Gastroesophageal sphincter (tissue), 4 donors: ENCODE measurements at regions not wholly inside any gene's neighbourhood (a gene's known extent, or its start where the extent isn't known, plus 50 kb on each side); places are given as distances from the start of the nearest gene placed in this dataset.

ENCODE experiments used
- ATAC-seq: fragments of 150-250 bp; one replicate; pipeline ENCODE4 v1.9.1; 2016; ENCODE audit warnings: mild to moderate bottlenecking, moderate library complexity
- H3K27ac ChIP-seq, 4 donors: fragments of 200-600 bp; sonication (generic) in 3 of 4; 1 replicate in 3 of 4; 2 replicates in 1 of 4; pipeline ENCODE4 v1.5.1; 2016 to 2019
- H3K27me3 ChIP-seq: fragments of 200-600 bp; sonication (generic); one replicate; pipeline ENCODE4 v1.5.1; 2019
- H3K36me3 ChIP-seq, 2 donors: fragments of 200-600 bp; sonication (generic); one replicate each; pipeline ENCODE4 v1.5.1; 2019; ENCODE audit warnings: control low read depth in 1 of 2
- H3K4me1 ChIP-seq, 3 donors: fragments of 200-600 bp; sonication (generic); 1 replicate in 2 of 3; 2 replicates in 1 of 3; pipeline ENCODE4 v1.5.1; 2016 to 2019; ENCODE audit warnings: control low read depth in 2 of 3
- H3K4me3 ChIP-seq, 2 donors: fragments of 200-600 bp; sonication (generic); one replicate each; pipeline ENCODE4 v1.5.1; 2019; ENCODE audit warnings: mild to moderate bottlenecking in 1 of 2, moderate library complexity in 1 of 2
- H3K9me3 ChIP-seq, 3 donors: fragments of 200-600 bp; sonication (generic); one replicate each; pipeline ENCODE4 v1.5.1; 2017 to 2019; ENCODE audit warnings: control low read depth in 2 of 3
- CTCF ChIP-seq, 4 experiments: fragments of 200-600 bp in 2 of 4; fragments of 450-650 bp in 2 of 4; sonication (generic) in 1 of 4; IDR thresholded peaks; one replicate each; pipeline ENCODE4 v1.5.1; 2017 to 2019; ENCODE audit warnings: antibody characterized with exemption in 4 of 4, mild to moderate bottlenecking in 2 of 4, moderate library complexity in 2 of 4
- EP300 ChIP-seq: sonication (generic); formaldehyde crosslinking; IDR thresholded peaks from one replicate; pipeline ENCODE4 v1.6.1; 2017; ENCODE audit warnings: antibody characterized with exemption, mild to moderate bottlenecking
- POLR2A ChIP-seq, 2 donors: fragments of 450-650 bp; IDR thresholded peaks; one replicate each; pipeline ENCODE4 v1.6.1; 2017; ENCODE audit warnings: antibody characterized with exemption in 2 of 2, mild to moderate bottlenecking in 2 of 2, moderate library complexity in 1 of 2
- POLR2AphosphoS5 ChIP-seq: sonication (generic); formaldehyde crosslinking; IDR thresholded peaks from one replicate; pipeline ENCODE4 v1.6.1; 2017; ENCODE audit warnings: antibody characterized with exemption
- WGBS, 2 donors: methylation state at CpG; one replicate each; pipeline ENCODE4 v1.1.5; 2018; ENCODE audit warnings: low coverage in 1 of 2; 5-methylcytosine and 5-hydroxymethylcytosine counted together

- Histone ChIP-seq H3K4me1 (peaks cover 28 to 59% (median 28%) of the 10 kb centered on the region in 3 donors), H3K4me3 (no peak overlapping the region), H3K27ac (peak overlapping the region; percentile 63 to 89 (median 82)), H3K9me3 (no peaks in the 10 kb centered on the region), H3K27me3 (no peaks in the 10 kb centered on the region), H3K36me3 (no peaks in the 10 kb centered on the region)
- ATAC-seq = peak; percentile 76
- TF ChIP-seq POLR2A (IDR thresholded peaks at IDR 0.05) (no peak), EP300 (no peak), POLR2AphosphoS5 (peak; percentile 67)
- 21 to 37% methylated on average over 5 to 6 of the region's 8 CpGs for WGBS, 2 donors
Observed at GRCh38 chr2:217249121-217250012, 389.5 kb upstream of the TNP1 start.

- Histone ChIP-seq H3K27ac (peak overlapping the region; percentile 63 to 89 (median 82)), H3K4me3 (no peak overlapping the region), H3K4me1 (peaks cover 28 to 59% (median 28%) of the 10 kb centered on the region in 3 donors), H3K36me3 (no peaks in the 10 kb centered on the region), H3K27me3 (no peaks in the 10 kb centered on the region), H3K9me3 (no peaks in the 10 kb centered on the region)
- 13 to 29% methylated on average over 2 to 8 of the region's 9 CpGs for WGBS, 2 donors
- TF ChIP-seq POLR2A (IDR thresholded peaks at IDR 0.05) (peak; percentile 7 to 21), CTCF (IDR thresholded peaks at IDR 0.05) (no peak)
- peak; percentile 56 for ATAC-seq
Observed at GRCh38 chr2:217248312-217248935, 388.6 kb upstream of the TNP1 start.

- H3K4me3 ChIP-seq = no peak overlapping the region
- no peaks in the 10 kb centered on the region for H3K9me3 ChIP-seq
- H3K27ac ChIP-seq = peak overlapping the region; percentile 63 to 89 (median 82)
- no peaks in the 10 kb centered on the region for H3K36me3 ChIP-seq
- no peak for ATAC-seq
- TF ChIP-seq CTCF (IDR thresholded peaks at IDR 0.05) (no peak), EP300 (no peak), POLR2AphosphoS5 (peak; percentile 38), POLR2A (IDR thresholded peaks at IDR 0.05) (no peak)
- 44 to 49% methylated on average over 3 to 5 of the region's 8 CpGs for WGBS, 2 donors
- no peaks in the 10 kb centered on the region for H3K27me3 ChIP-seq
- peaks cover 28 to 56% (median 28%) of the 10 kb centered on the region in 3 donors for H3K4me1 ChIP-seq
Observed at GRCh38 chr2:217247476-217247875, 387.6 kb upstream of the TNP1 start.

- H3K4me1 ChIP-seq = peaks cover 23 to 44% (median 28%) of the 10 kb centered on the region in 3 donors
- no peaks in the 10 kb centered on the region for H3K9me3 ChIP-seq
- H3K36me3 ChIP-seq = no peaks in the 10 kb centered on the region
- TF ChIP-seq POLR2AphosphoS5 (no peak), CTCF (IDR thresholded peaks at IDR 0.05) (no peak)
- peak overlapping the region in 1 of 4 donors; percentile 45 for H3K27ac ChIP-seq
- H3K4me3 ChIP-seq = no peak overlapping the region
- no peak for ATAC-seq
- WGBS, 2 donors = 82 to 92% methylated on average over 5 of the region's 6 CpGs
- no peaks in the 10 kb centered on the region for H3K27me3 ChIP-seq
Observed at GRCh38 chr2:217246108-217246507, 386.2 kb upstream of the TNP1 start.

- no peaks in the 10 kb centered on the region for H3K9me3 ChIP-seq
- H3K36me3 ChIP-seq = no peaks in the 10 kb centered on the region
- H3K4me1 ChIP-seq = peaks cover 15 to 31% (median 24%) of the 10 kb centered on the region in 3 donors
- TF ChIP-seq EP300 = no peak
- no peak for TF ChIP-seq POLR2AphosphoS5
- TF ChIP-seq POLR2A (IDR thresholded peaks at IDR 0.05) = no peak
- TF ChIP-seq CTCF (IDR thresholded peaks at IDR 0.05) = no peak
- ATAC-seq = no peak
- no peak overlapping the region for H3K27ac ChIP-seq
- H3K27me3 ChIP-seq = no peaks in the 10 kb centered on the region
- WGBS, 2 donors = 78 to 88% methylated on average over 4 of the region's 4 CpGs
- H3K4me3 ChIP-seq = no peak overlapping the region
Observed at GRCh38 chr2:217244815-217245214, 385.0 kb upstream of the TNP1 start.
